GM10266 (cell line): ENCODE measurements at regions not wholly inside any gene's neighbourhood (a gene's known extent, or its start where the extent isn't known, plus 50 kb on each side); places are given as distances from the start of the nearest gene placed in this dataset.

Experiments
- DNase-seq: peaks from one replicate; pipeline ENCODE4 v3.0.0; 2012; ENCODE audit errors: extremely low spot score
- TF ChIP-seq, protein P1 (sequence below): IDR thresholded peaks from 2 replicates; pipeline ENCODE4 v1.5.1; 2012; ENCODE audit warnings: mild to moderate bottlenecking, low read depth; ENCODE audit not compliant: control insufficient read depth, insufficient read depth; ENCODE audit errors: missing control alignments

GRCh38 chr1:172934417-172934762 lies 116.4 kb downstream of the TNFSF18 start:
- TF ChIP-seq, protein P1, sequence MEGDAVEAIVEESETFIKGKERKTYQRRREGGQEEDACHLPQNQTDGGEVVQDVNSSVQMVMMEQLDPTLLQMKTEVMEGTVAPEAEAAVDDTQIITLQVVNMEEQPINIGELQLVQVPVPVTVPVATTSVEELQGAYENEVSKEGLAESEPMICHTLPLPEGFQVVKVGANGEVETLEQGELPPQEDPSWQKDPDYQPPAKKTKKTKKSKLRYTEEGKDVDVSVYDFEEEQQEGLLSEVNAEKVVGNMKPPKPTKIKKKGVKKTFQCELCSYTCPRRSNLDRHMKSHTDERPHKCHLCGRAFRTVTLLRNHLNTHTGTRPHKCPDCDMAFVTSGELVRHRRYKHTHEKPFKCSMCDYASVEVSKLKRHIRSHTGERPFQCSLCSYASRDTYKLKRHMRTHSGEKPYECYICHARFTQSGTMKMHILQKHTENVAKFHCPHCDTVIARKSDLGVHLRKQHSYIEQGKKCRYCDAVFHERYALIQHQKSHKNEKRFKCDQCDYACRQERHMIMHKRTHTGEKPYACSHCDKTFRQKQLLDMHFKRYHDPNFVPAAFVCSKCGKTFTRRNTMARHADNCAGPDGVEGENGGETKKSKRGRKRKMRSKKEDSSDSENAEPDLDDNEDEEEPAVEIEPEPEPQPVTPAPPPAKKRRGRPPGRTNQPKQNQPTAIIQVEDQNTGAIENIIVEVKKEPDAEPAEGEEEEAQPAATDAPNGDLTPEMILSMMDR = no peak
- no peak for DNase-seq

GRCh38 chr1:172935062-172935592 lies 115.6 kb downstream of the TNFSF18 start:
- DNase-seq = no peak
- TF ChIP-seq, protein P1 = no peak

DNA sequence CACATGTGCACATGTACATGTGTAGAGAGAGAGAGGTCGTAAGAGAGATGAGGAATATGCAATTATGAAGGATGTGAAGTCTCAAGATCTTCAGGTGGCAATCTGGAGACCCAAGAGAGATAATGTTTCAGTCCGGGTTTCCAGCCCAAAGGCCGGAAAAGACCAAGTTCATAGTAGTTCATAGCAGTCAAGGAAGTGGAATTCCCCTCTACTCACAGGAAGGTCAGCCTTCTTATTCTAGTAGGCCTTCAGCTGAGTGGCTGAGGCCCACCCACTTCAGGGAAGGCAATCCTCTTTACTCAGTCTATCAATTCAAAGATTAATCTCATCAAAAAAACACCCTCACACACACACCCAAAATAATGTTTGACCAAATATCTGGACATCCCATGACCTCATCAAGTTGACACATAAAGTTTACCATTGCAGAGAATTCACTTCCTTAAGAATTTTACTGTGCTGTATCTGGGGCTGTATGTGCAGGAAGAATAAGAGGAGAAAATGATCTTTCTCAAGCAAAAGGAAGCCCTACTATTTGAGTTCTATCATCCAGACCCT lies 114.6 kb downstream of the TNFSF18 start:
- no peak for DNase-seq
- TF ChIP-seq, protein P1 = no peak

- no peak for DNase-seq
- TF ChIP-seq, protein P1 = no peak
These were observed 112.1 kb downstream of the TNFSF18 start for GRCh38 chr1:172938681-172939080.

DNA sequence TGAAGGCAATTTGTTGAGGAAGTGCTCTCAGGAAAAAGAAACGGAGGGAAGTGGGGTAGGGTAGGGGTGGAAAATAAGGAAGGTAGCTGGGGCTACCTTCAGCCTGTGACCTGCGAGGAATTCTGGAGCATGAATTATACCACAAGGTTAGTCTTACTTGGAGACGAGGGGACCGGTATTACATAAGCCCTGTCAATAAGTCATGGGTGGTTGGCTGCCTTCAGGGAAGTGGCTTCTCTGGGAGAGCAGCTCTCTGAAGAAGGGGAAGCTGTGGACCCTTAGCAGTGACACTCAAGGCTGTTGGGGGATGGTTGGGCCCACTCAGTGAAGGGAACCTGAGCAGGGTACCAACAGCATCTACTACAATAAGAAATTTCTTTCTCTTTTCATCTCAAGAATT lies 111.3 kb downstream of the TNFSF18 start:
- TF ChIP-seq, protein P1 = no peak
- no peak for DNase-seq

DNA sequence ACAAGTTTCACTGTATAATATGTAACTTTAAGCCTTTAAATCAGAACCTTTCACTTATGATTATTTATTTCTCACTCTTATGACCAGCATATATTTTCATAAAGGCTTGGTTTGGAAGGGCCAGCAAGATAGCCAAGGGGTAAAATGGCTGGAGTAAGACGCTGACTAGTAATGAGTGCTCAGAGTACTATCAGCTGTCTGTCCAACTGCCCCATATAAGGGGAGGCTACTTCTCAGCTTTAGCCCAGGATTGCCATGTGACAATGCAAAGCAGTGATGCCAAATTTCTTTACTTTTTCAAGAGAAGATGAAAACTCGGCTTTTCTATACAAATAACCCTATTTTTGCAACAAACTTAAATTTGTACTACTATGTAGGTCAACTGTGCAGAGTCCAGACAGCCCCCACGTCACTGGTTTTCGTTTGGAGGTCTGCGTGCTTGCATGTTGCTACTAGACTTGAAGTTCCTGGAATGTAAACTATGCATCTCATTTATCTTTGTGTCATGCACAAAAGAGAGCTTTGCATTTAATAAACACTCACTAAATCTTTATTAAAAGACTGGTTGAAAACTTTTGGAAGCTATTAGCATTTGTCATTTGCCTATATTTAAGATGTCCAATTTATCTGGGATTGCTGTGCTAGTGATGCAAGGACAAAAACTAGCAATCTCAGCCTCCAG lies 110.4 kb downstream of the TNFSF18 start:
- DNase-seq = no peak
- TF ChIP-seq, protein P1 = no peak

GRCh38 chr1:172941471-172941870 lies 109.3 kb downstream of the TNFSF18 start:
- TF ChIP-seq, protein P1 = no peak
- no peak for DNase-seq
